HTR-8/SVneo (cell line): ENCODE measurements at regions not wholly inside any gene's neighbourhood (a gene's known extent, or its start where the extent isn't known, plus 50 kb on each side); places are given as distances from the start of the nearest gene placed in this dataset.

Experiments
- DNase-seq: peaks from one replicate; pipeline ENCODE4 v3.0.0; 2011; ENCODE audit warnings: low spot score, mixed read lengths; ENCODE audit not compliant: insufficient read length
- FAIRE-seq: peaks from 2 replicates; lab custom pipeline; 2011; peaks lifted over from hg19 to GRCh38; lab: Jason Lieb, UNC

DNA sequence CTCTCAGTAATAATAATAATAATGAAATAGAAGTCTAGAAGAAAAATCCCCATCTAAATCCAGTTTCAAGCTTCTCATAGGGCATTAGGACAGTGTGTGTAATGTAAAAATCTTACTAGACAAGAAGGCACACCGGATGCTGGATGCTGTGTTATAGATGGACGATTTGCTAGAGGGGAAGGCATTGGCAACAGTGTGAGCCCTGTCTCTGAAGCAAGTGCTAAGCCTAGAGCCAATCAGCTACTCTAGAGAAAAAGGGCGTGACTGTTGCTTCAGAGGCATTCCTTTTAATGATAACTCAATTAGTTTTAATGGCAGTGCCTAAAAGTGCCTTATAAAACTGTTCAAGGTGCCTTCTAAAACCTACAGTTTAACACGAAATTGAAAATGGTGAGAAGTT lies 344.9 kb downstream of the TDRD15 start:
- no peak for FAIRE-seq
- no peak for DNase-seq

DNA sequence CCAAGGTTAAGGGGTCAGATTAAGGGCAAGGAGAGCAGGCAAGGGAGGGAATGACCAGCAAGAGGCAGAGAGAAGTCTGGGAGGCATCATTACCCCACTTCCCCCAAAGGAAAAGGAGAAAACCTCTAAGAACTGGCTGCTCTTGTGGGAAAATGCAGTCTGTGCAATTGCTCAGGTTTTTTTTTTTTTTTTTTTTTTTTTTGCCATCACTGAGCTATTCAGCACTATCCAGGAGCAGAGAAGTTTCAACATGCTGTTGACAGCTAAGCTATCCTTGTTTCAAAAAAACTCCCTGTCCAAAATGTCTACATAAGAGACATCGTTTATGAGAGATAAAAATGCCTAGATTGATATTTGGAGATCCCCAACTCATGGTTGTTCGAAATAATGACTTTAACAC lies 345.4 kb downstream of the TDRD15 start:
- DNase-seq (no peak), FAIRE-seq (no peak)

DNA sequence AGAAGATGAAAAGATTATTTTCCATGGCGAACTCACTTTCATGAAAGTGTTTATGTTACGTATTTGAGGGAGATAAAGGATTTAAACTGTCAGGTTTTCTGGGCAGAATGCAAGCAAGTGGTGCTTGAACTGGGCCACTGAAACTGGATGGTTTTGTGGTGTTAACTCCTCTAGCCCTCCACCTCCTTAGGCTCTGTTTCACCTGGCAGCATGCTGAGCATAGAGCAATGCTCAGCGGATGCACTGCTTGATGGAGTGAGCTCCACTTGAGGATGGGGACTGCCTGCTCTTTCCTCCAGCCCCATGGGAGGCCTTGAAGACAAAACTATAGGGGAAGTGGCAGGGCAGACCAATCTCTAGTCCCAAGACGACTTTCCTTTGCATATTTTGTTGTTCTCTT lies 345.8 kb downstream of the TDRD15 start:
- FAIRE-seq (no peak), DNase-seq (no peak)

DNA sequence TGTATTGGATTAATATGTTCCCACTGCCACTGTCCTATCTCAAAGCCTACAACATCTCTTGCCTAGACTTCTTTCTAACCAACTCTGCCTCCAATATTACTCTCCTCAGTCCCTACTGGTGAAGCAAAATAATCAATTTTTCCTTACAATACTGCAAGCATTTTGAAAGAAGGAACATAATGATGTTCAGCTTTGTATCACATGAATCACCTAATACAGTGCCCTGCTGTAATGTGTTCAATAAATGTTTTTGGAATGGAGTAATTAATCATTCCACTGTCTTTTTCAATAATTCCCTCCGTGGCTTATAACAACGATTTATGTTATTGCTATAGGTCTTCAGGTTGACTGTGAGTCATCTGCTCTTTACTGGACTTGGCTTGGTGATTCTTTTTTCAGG lies 356.4 kb downstream of the TDRD15 start:
- FAIRE-seq, result no peak
- DNase-seq, result no peak

DNA sequence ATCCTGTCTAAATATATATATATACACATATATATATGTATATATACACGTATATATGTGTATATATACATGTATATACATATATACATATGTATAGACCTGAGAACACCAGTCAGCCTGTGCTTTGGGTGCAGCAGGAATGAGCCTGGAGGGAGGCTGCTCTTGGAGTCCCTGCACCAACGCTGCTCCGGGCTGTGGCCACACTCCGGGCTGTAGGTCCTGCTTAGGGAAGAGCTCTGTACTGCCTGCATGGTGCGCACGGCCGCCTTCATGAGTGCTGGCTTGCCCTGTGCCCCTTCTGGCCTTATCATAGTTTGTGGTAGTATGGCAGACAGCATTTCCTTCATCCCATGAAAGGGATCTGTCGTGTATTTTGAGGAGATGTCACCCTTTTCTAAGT lies 360.9 kb downstream of the TDRD15 start:
- no peak for FAIRE-seq
- no peak for DNase-seq

DNA sequence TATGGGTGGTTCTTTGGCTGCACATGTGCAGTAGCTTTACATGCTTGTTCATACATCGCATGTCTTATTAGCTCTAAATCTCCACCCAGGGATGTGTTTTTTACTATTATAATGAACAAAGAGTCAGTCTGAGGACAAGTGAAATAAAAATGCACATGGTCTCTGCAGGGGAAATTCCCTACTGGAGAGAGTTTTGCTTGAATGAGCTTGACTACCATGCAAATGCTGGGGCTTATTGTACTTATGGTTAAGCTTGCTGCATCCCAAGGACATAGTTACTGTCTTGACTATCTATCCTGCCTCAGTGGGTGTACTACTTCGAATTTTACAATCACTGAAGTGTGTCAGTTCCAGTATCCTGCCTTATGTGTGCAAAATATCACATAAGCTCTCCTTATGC lies 362.7 kb downstream of the TDRD15 start:
- DNase-seq (no peak), FAIRE-seq (no peak)

DNA sequence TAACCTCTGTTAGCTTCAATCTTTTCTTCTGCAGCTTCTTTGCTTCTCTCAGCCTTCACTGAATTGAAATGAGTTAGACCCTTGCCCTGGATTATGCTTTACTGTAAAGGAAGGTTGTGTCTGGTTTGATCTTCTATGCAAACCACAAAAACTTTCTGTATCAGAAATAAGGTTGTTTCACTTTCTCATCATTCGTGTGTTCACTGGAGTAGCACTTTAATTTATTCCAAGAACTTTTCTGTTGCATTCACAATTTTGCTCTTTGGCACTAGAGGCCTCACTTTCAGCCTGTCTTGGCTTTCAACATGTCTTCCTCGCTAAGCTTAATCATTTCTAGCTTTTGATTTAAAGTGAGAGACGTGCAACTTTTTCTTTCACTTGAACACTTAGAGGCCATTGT lies 365.3 kb downstream of the TDRD15 start:
- FAIRE-seq (no peak), DNase-seq (no peak)

DNA sequence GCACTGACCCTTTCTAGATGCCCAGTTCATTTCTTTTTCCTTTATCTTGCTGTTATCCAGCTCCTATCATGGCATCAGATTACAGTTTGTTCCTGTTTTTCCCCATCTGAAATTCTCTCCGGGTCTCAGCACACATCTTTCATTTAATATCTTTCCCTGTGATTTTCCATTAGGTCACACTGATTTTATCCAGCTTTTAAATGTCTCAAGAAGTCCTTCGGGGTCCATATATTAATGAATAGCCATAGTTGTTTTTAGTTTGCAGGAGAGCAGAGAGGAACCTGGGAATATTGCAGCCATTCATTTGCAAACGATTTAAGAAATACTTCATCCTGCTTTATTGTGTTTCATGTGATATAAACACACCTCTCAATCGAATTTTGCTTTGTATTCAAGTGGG lies 374.2 kb downstream of the TDRD15 start:
- no peak for FAIRE-seq
- no peak for DNase-seq

DNA sequence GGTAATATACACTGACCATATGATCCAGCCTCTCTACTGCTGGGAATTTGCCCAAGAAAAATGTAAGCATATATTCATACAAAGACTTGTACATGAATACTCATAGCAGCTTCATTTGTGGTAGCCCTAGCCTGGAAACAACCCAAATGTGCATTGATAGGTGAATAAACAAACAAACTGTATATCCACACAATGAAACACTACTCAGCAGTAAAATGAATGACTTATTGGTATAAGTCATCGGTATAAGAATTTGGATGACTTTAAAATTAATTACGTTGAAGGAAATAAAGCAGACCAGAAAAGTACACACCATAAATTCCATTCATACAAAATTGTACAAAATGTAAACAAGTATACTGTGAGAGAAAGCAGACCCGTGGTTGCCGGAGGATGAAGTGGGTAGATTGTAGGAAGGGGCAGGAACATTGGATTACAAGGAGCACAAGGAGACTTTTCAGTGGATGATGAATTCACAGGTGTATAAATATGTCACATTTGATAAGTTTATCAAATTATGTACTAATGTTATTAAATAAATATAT lies 376.7 kb downstream of the TDRD15 start:
- DNase-seq (no peak), FAIRE-seq (peak; percentile 9)

DNA sequence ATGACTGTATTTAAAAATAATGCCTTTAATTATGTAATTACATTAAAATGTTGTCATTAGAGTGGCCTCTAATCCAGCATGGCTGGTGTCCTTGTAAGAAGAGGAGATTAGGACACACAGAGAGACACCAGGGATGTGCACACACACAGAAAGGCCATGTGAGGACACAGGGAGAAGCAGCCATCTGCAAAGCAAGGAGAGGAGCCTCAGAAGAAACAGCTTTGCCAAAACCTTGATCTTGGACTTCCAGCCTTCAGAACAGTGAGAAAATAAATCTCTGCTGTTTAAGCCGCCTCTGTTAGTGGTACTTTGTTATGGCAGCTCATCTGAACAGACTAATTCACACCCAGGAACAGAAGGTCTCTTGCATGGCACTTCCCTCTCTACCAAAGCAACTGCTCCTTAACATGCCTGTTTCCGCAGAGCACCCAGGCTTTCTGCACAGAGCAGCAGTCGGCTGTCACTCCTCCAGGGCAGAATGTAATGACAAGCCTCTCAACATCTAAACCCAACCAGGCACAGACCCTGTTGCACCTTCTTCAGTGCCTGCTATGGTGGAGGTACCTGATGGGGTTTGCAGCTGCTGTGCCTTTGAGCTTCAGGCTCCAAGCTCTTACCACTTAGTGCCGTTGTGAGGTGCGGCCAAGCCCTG lies 377.7 kb downstream of the TDRD15 start:
- FAIRE-seq (no peak), DNase-seq (no peak)

DNA sequence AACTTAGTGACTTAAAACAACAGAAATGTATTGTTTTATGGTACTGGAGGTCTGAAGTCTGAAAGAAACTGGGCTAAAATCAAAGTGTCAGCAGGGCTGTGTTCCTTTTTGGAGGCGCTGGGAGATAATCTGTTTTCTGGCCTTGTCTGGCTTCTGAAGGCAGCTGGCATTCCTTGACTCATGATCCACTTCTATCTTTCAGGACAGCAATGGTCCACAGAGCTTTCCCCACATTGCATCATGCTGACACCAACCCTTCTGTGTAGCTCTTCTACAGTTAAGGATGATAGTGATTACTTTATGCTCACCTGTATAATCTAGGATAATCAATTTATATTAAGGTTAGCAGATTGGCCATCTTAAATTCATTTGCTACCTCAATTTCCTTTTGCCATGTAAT lies 392.1 kb downstream of the TDRD15 start:
- no peak for DNase-seq
- peak; percentile 46 for FAIRE-seq

DNA sequence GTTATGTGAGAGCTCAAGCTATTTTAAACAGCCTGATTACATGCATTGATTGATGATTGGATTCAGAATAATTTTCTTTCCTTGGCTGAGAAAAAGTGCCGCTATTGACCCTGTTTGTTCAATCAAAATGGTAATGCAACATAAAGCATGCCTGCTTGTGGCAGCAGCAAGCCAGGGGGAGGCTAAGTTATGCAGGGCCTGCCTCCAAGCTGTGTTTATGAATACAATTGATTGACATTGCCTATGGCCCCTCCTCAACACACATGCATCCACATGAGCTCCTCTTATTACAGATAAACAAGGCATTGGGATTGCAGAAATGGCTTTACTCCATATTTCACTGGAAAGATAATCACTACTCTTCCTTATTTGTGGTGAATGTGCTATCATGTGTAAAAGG lies 395.6 kb downstream of the TDRD15 start:
- no peak for FAIRE-seq
- DNase-seq, result no peak

DNA sequence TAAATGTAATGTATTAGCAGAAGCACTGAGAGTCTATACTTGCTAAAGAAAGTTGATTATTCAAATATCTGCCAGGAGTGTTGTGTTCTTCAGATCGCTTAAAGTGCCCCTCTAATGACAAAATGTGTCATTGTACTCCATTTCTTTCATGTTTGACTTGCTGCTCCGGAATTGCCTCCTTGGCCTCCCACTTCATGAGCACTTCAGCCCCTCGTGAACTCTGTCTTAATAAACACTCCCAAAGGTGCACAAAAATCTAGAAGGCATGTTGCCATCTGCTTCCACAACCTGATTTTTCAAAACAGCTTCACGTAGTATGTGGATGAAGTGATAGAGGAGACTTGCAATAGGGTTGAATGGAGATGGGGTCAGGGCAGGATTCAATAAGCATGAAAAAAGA lies 396.1 kb downstream of the TDRD15 start:
- no peak for FAIRE-seq
- DNase-seq, result no peak

DNA sequence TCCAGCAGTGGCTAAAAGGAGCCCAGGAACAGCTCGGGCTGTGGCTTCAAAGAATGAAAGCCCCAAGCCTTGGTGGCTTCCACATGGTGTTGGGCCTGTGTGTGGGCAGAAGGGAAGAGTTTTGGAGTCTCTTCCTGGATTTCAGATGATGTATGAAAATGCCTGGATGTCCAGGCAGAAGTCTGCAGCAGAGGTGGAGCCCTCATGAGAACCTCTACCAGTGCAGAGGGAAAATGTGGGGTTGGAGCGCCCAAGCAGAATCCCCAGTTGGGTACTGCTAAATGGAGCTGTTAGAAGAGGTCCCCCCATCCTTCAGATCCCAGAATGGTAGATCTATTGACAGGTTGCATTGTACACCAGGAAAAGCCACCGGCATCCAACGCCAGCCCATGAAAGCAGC lies 412.1 kb downstream of the TDRD15 start:
- no peak for FAIRE-seq
- no peak for DNase-seq

DNA sequence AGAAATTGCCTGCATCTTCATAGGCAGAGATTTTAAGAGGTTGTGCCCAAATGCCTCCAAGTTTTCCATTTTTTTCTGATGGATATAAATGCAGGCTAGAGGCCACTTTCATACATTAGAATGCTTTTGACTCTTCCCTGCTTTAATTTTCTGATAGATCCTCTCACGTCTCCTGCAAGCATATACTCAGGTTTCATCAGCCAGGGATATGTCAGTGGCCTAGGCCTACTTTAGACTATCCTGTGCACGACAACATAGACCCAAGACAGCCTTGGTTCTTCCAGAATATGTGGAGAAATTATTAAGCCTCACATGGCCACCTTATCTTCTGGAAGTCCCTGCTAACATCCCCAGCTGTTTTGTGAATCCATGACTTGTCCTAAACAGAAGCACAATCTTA lies 415.9 kb downstream of the TDRD15 start:
- FAIRE-seq (no peak), DNase-seq (no peak)

DNA sequence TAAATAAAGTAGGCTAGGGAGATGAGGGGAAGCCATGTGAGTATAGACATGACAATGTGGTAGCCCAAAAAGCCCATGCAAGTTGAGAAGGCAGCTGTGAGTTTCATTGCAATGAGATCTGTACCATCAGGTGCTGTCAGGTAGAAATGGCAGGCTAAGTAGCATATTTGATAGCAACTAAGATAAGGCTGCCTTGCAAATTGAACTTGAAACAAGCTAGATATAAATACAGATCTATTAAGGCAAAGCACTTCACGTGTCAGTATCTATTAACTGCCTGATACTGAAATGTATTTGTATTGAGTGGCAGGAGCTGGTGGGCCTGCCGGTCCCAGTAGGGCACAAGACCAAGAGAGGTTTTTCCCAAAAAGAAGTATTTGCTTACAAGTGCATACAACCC lies 419.9 kb downstream of the TDRD15 start:
- no peak for FAIRE-seq
- DNase-seq, result no peak

DNA sequence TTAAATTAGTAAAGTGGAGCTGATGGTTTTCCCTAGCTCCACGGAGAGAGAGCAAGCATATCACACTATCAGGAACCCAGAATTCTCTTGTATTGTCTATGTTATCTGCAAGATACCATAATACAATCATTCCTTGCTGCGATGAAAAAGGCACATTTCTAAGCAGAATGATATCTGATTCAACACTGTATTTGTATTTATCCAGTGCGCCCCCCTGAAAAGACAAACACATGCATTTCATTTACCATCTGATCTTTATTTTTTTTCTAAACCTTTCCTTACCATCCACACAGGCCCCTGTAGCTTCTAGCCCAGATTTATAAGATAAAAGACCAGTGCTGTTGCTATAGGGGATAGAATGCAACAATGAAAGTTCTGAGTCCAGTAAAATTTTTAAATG lies 420.6 kb downstream of the TDRD15 start:
- no peak for DNase-seq
- FAIRE-seq, result no peak

DNA sequence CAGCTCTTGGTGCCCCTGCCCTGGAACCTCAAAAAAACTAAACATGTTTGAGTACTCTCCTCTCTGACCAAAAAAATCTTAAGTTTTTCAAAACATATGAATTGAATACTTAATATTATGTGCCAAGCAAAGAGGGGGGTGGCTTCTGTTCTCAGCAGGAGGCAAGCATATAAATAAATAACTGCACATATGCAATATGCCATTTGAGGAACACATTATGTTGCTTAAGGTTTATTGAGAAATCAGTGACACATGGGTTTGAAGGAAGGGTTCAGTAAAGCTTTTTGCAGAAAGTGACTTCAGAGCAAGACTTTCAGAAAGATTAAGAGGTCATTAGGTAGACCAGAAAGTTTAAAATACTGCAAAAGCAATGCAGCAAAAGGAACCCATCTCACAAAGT lies 429.2 kb downstream of the TDRD15 start:
- FAIRE-seq, result no peak
- DNase-seq, result no peak

DNA sequence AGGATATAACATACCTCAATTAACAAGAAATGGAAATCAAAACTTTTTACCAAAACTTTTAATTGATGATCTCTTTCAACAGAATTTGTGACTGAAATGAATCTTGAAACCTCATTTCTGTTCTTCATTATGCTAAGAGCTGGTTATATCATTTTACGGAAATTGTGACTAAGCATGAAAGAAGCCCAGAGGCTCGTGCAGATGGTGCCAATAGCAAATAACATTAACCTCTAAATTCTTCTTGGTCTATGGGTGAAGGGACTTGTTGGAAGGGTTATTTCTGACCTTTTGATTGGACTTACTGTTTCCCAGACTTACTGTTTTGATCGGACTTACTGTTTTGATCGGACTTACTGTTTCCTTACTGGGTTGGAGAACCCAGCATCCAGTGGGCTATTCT lies 435.6 kb downstream of the TDRD15 start:
- FAIRE-seq (no peak), DNase-seq (no peak)

DNA sequence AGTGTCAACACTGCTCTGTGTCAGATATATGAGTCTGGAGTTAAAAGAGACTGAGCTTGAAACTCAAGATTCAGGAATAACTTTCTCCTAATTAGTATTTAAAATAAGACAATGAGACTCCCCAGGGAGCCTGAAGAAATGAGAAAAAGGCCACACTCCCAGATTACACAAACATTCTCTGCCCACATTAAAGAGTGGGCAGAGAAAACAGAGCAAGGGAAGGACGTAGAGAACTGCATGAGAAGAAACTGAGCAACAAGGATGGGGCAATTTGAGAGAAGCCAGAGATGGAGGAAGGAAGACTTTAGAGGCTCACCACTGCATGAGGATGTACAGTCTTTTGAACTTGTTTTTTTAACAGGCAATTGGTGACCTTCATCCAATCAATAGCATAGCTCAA lies 438.2 kb downstream of the TDRD15 start:
- no peak for FAIRE-seq

DNA sequence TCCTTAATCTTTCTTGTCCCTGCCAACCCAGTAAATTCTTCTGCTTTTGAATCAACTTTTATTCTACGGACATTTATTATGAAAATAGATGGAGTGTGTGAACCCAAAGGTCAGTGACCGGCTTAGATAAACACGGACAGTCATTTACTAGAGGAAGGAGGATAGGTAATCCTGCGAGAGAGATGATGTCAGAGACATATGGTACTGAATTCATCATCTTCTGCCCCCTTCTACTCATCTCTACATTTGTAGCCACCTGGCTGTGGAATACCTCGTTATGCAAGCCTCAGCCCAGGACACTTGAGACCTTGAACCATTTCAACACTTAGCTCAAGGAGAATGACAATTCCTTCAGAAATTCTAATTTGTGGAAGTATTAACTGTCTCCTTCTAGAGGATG lies 443.6 kb downstream of the TDRD15 start:
- no peak for DNase-seq
- FAIRE-seq, result peak; percentile 51

More for the DNA sequence above, 438.2 kb downstream of the TDRD15 start:
- DNase-seq, result no peak

DNA sequence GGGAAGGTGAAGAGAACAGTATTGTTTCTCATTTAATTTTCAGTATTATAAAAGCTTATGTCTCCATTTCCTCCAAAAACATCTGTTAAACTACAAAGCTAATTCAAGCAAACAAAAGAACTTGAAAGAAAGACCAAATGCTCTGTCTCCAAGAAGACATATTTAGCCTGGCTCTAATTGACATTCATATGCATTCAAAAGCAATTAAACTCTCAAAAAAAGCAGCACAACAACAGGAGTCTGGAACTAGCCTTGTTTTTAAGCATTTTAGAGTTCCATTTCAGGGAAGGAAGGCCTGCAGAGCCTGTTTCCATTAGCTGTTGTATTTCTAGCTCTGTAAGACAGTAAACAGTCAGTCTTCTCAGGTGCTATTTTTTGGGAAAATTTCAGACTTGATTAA lies 447.9 kb downstream of the TDRD15 start:
- FAIRE-seq (no peak), DNase-seq (no peak)

DNA sequence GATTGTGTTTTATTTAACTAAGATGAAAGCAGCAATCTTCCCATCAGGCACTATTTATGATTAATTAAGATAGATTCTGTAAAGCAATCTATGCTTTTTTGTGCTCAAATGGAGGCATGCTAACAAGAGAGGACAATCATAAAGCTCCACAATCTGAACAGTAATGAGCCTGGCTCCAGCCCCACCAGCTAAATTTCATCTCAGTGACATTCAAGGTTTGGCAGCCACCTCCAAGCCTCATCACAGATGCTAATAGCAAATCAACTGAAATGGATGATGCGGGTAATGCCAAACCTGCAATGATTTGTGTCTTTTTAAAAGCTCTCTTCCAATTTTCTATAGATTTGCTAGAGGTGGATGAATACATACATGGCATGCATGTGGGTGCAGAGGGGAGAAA lies 456.6 kb downstream of the TDRD15 start:
- FAIRE-seq, result no peak

More for the DNA sequence above, 456.6 kb downstream of the TDRD15 start:
- DNase-seq, result no peak
